ENCODE measurements at regions not wholly inside any gene's neighbourhood (a gene's known extent, or its start where the extent isn't known, plus 50 kb on each side); places are given as distances from the start of the nearest gene placed in this dataset.
A peak's percentile ranks its signal among the peaks of the same experiment; 100 is the strongest.

DNA sequence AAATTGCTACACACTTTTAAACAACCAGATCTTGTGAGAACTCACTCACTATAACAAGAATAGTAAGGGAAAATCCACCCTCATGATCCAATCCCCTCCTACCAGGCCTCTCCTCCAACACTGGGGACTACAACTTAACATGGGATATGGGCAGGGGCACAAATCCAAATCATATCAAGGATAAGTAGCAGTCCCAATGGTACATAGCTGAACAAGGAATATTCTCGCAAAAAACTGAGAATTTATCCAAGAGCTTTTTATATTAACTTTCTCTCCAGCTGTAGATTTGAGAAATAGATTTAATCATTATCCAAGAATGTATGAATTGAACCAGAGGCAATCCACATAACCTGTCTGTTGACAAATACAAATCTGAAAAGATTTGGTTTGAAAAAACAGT is 185.2 kb downstream of the TMTC3 start:
- peaks cover 11% of the 10 kb centered on the region for H3K4me1 Mint-ChIP-seq (ENCODE audit: insufficient read depth, unreplicated experiment)
- no peak overlapping the region for H3K4me3 Mint-ChIP-seq (ENCODE audit: unreplicated experiment)
- intact Hi-C loops (cut with micrococcal nuclease) = loop anchor here (5.0 to 10.0 kb wide), 2 partner anchors 48 to 255 kb away; partner anchors contain the start of gene KITLG
- CTCF ChIA-PET = interaction anchor here (0.6 kb wide), 1 partner anchor 28 kb away, joined by 3 read pairs; no protein-coding TSS in a partner anchor
- H3K9me3 Mint-ChIP-seq (ENCODE audit: unreplicated experiment) = no peaks in the 10 kb centered on the region
- BruUV-seq (replicated peaks) = no TSS peak
- no peak for DNase-seq (ENCODE audit: unreplicated experiment)
- no peak for TF ChIP-seq CTCF (IDR thresholded peaks at IDR 0.05; ENCODE audit: unreplicated experiment)
- H3K27me3 Mint-ChIP-seq (ENCODE audit: insufficient read depth, unreplicated experiment) = no peaks in the 10 kb centered on the region
- H3K27ac Mint-ChIP-seq (ENCODE audit: low read depth, unreplicated experiment) = peak overlapping the region; percentile 36
- H3K36me3 Mint-ChIP-seq (ENCODE audit: insufficient read depth, unreplicated experiment) = peaks cover 6% of the 10 kb centered on the region
- POLR2A ChIA-PET = interaction anchor here (0.6 kb wide), 1 partner anchor 43 kb away, joined by 3 read pairs; no protein-coding TSS in a partner anchor

DNA sequence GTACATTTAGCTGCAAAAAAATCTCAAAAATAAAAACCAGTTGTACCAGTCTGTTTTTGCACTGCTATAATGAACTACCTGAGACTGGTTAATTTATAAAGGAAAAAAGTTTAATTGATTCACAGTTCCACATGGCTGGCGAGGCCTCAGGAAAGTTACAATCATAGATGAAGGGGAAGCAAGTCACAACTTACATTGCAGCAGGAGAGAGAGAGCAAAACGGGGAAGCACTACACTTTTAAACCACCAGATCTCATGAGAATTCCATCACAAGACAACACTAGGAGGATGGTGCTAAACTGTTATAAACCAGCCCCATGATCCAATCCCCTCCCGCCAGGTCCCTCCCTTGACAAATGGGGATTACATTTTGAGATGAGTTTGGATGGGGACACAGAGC is 186.0 kb downstream of the TMTC3 start:
- no TSS peak for BruUV-seq (replicated peaks)
- H3K4me1 Mint-ChIP-seq (ENCODE audit: insufficient read depth, unreplicated experiment) = peaks cover 11% of the 10 kb centered on the region
- no peak for TF ChIP-seq CTCF (IDR thresholded peaks at IDR 0.05; ENCODE audit: unreplicated experiment)
- no peak overlapping the region for H3K27ac Mint-ChIP-seq (ENCODE audit: low read depth, unreplicated experiment)
- H3K4me3 Mint-ChIP-seq (ENCODE audit: unreplicated experiment) = no peak overlapping the region
- no peaks in the 10 kb centered on the region for H3K27me3 Mint-ChIP-seq (ENCODE audit: insufficient read depth, unreplicated experiment)
- CTCF ChIA-PET = interaction anchor here (0.6 kb wide), 1 partner anchor 27 kb away, joined by 3 read pairs; no protein-coding TSS in a partner anchor
- POLR2A ChIA-PET = no interaction called here
- no peak for DNase-seq (ENCODE audit: unreplicated experiment)
- H3K9me3 Mint-ChIP-seq (ENCODE audit: unreplicated experiment) = no peaks in the 10 kb centered on the region
- intact Hi-C loops (cut with micrococcal nuclease) = loop anchor here (5.0 to 10.0 kb wide), 2 partner anchors 47 to 254 kb away; partner anchors contain the start of gene KITLG
- H3K36me3 Mint-ChIP-seq (ENCODE audit: insufficient read depth, unreplicated experiment) = peaks cover 6% of the 10 kb centered on the region

- H3K4me3 Mint-ChIP-seq (ENCODE audit: unreplicated experiment) = no peak overlapping the region
- no peaks in the 10 kb centered on the region for H3K9me3 Mint-ChIP-seq (ENCODE audit: unreplicated experiment)
- H3K27ac Mint-ChIP-seq (ENCODE audit: low read depth, unreplicated experiment) = no peak overlapping the region
- no TSS peak for BruUV-seq (replicated peaks)
- no peak for DNase-seq (ENCODE audit: unreplicated experiment)
- peaks cover 23% of the 10 kb centered on the region for H3K4me1 Mint-ChIP-seq (ENCODE audit: insufficient read depth, unreplicated experiment)
- ChIA-PET CTCF (interaction anchor here (0.6 kb wide), 1 partner anchor 1902 kb away, joined by 3 read pairs; no protein-coding TSS in a partner anchor), POLR2A (no interaction called here)
- intact Hi-C loops (cut with micrococcal nuclease) = loop anchor here (5.0 to 10.0 kb wide), 2 partner anchors 45 to 252 kb away; partner anchors contain the start of gene KITLG
- H3K36me3 Mint-ChIP-seq (ENCODE audit: insufficient read depth, unreplicated experiment) = peaks cover 6% of the 10 kb centered on the region
- TF ChIP-seq CTCF (IDR thresholded peaks at IDR 0.05; ENCODE audit: unreplicated experiment) = no peak
- H3K27me3 Mint-ChIP-seq (ENCODE audit: insufficient read depth, unreplicated experiment) = no peaks in the 10 kb centered on the region
Observed at GRCh38 chr12:88329833-88330232, 187.7 kb downstream of the TMTC3 start.

- Mint-ChIP-seq H3K9me3 (ENCODE audit: unreplicated experiment) (no peaks in the 10 kb centered on the region), H3K36me3 (ENCODE audit: insufficient read depth, unreplicated experiment) (peaks cover 6% of the 10 kb centered on the region), H3K27ac (ENCODE audit: low read depth, unreplicated experiment) (peak overlapping the region; percentile 71), H3K27me3 (ENCODE audit: insufficient read depth, unreplicated experiment) (no peaks in the 10 kb centered on the region), H3K4me3 (ENCODE audit: unreplicated experiment) (peak overlapping the region; percentile 22), H3K4me1 (ENCODE audit: insufficient read depth, unreplicated experiment) (peaks cover 25% of the 10 kb centered on the region)
- TF ChIP-seq CTCF (IDR thresholded peaks at IDR 0.05; ENCODE audit: unreplicated experiment) = no peak
- peak; percentile 80 for DNase-seq (ENCODE audit: unreplicated experiment)
- no TSS peak for BruUV-seq (replicated peaks)
- CTCF ChIA-PET = interaction anchor here (1.2 kb wide), 2 partner anchors 9 to 164 kb away, joined by 3 to 4 read pairs; no protein-coding TSS in a partner anchor
- POLR2A ChIA-PET = interaction anchor here (0.7 to 2.1 kb wide), 5 partner anchors 8 to 60 kb away, joined by 3 to 7 read pairs (median 3); no protein-coding TSS in a partner anchor
- intact Hi-C loops (cut with micrococcal nuclease) = no loop called here
Observed at GRCh38 chr12:88334271-88334670, 192.2 kb downstream of the TMTC3 start.
